ENCODE measurements at regions not wholly inside any gene's neighbourhood (a gene's known extent, or its start where the extent isn't known, plus 50 kb on each side); places are given as distances from the start of the nearest gene placed in this dataset.
A peak's percentile ranks its signal among the peaks of the same experiment; 100 is the strongest.
"Not testable (repeated sequence)": the region's sequence is repeated elsewhere in the genome, so short reads cannot be mapped to it uniquely, and the experiment has no call there.

DNA sequence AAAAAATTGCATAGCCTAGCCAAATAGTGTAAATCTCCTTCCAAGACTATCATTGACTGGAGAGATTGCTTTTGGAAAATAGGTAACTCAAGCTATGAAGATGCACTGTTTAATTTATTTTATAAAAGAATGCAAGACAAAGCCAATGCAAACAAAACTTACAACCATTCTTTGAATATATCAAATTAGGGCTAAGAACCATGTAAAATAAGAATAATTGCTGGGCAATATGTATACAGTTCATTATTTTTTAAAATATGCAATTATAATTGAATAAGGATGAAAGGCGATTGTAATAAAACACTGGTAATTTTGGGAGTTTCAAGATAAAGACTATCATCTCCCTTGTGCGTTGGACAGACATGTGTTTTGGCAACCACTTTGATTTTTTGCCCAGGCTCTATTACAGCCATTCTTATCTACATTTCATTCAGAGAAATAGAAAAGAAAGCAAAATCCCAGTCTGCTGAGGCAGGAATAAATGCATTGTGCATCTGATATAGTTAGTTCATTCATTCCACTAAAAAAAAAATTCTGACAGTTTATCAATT is 242.3 kb upstream of the ROBO1 start:
- no peak for DNase-seq

GRCh38 chr3:80007522-80007921 is 239.7 kb upstream of the ROBO1 start:
- no peak for DNase-seq

- no peak for DNase-seq
Measured at GRCh38 chr3:80006315-80006714, 238.5 kb upstream of the ROBO1 start.

- peak; percentile 4 for DNase-seq
Measured at GRCh38 chr3:80000022-80000421, 232.2 kb upstream of the ROBO1 start.

DNA sequence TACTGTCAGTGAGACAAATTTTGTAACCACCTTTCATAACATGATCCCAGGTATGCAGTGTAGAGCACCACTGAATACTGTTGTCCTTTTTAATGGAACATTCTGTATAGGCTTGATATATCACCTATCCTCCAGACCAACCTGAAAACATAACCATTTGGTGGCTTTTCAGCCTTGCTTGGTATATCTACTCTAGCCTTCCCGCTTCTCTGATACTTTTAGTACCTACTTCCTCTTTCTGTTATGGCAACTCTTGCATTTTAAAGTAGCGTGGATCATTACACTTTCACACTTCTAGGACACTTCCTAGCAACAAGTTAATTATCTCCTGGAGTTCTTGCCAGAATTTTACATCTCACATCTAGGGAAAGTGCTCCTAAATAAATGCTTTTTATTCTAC is 226.6 kb upstream of the ROBO1 start:
- no peak for DNase-seq

- DNase-seq = peak; percentile 2
Measured at GRCh38 chr3:79986338-79986737, 218.5 kb upstream of the ROBO1 start.

DNA sequence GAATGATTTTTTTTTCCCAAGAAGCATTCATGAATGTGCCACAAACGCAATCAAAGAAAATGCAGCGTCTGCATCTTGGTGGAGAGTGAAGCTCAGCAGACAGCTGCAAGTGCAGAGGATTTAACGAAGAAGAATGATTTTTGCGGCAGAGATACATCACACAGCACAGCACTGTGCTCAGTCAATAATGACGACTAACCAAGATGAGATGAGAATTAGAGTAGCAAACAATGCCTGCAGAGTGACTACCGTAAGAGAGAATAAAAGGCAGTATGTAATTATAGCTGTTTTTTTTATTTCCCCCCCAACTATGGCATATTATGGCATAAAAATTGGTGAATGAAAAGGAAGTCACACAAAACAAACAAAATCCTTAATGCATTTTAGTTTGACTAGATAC is 218.0 kb upstream of the ROBO1 start:
- DNase-seq = no peak

- no peak for DNase-seq
Measured at GRCh38 chr3:79983118-79983517, 215.3 kb upstream of the ROBO1 start.

DNA sequence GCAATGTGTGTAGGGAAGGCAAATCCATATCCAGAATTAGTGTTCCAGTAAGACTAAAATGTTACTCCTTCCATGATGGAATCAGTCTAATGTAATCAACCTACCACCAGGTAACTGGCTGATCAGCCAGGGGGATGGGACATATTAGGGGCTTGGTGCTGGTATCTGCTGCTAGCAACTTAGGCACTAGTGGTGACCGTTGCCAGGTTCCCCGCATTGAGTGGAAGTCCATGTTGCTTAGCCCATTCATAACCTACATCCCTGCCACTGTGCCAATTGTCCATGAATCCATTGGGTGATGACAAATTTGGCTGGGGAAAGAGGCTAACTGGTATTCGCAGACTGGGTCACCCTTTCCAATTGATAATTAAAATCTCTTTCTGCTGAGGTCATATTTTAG is 212.2 kb upstream of the ROBO1 start:
- no peak for DNase-seq

DNA sequence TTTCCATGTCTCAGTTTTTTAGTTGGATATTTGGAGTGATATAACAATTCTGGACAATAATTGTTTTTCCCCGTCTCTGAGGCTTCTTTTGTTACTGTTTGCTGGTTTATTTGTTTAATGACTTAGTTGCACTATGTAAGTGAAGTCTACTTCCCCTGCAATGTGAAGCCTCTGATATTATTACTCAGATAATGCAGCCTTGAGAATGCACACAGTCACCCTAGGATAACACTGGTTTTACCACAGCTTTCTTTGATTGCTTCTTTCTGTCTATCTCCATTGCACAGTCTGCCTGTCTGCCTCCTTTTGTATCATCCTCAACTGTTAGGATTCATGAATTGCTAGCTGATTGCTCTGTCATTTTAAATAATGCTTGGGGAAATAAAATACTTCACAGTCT is 208.7 kb upstream of the ROBO1 start:
- no peak for DNase-seq

DNA sequence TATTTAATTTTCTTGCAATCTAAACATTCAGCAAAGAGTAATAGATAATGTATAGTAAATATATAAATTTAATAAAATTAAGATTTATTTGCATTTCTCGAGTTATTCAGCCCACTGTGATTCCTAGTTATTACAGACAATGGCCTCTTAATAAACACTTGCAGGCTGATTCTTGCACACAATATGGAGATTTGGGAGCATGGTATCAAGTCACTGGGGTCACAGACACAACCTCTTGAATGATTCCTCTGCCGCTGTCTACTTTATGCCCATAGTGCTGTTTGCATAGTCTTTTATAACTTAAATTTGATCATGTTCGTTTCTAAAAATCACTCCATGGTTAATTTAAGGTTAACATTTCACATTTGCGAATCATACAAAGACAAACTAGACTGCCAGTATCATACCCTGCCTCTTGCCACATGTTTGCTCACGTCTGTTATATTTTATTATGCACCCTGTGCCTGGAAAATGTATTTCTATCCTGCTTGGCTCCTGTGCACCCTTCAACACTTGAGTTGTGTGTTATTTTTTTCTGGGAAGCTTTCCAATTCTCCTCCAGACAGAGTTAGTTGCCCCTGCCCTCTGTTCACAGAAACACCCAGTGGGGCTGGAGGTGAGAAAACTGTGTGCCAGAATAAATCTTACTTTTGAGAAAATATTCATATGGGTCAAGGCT is 206.3 kb upstream of the ROBO1 start:
- DNase-seq = no peak

- no peak for DNase-seq
Measured at GRCh38 chr3:79973482-79973881, 205.7 kb upstream of the ROBO1 start.

- DNase-seq = no peak
Measured at GRCh38 chr3:79968418-79968817, 200.6 kb upstream of the ROBO1 start.

DNA sequence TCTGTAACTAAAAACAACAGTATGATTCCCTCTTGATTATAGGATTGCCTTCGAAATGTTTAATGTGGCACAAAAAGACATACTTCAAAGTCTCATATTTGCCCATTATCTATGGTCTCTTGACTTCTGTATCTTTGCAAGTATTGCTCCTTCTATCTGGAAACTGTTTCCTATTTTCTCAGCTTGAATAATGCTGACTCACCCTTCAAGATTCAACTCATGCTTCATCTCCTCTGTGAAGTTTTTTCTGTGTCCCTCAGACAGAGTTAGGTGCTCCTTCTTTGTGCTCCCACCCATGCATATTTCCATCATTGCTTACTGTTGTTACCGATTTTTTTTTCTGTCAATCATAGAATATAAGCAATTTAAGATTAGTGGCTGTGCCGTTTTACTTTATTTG is 192.8 kb upstream of the ROBO1 start:
- no peak for DNase-seq

- DNase-seq = no peak
Measured at GRCh38 chr3:79957066-79957465, 189.3 kb upstream of the ROBO1 start.

GRCh38 chr3:79954756-79955155 is 187.0 kb upstream of the ROBO1 start:
- DNase-seq = no peak

GRCh38 chr3:79953591-79954101 is 185.8 kb upstream of the ROBO1 start:
- DNase-seq = no peak

- not testable (repeated sequence) for DNase-seq
Measured at GRCh38 chr3:79951426-79951825, 183.6 kb upstream of the ROBO1 start.

DNA sequence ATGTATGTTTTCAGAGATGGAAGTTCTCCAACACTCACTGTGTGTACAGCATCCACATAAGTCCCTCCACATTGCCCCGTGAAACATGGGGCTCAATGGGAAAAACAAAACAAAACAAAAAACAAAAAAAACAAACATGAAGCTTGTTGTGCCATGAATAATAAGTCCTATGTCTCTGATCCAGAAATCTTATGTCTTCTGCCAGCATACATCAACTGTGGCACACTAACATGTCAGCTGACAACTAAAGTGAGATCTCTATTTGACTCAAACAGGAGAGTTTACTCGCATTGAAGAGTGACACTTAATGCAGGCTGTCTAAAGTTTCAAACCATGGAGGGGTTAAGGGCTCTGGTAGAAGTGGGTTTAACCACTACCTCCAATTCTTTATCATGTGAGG is 180.2 kb upstream of the ROBO1 start:
- DNase-seq = no peak

DNA sequence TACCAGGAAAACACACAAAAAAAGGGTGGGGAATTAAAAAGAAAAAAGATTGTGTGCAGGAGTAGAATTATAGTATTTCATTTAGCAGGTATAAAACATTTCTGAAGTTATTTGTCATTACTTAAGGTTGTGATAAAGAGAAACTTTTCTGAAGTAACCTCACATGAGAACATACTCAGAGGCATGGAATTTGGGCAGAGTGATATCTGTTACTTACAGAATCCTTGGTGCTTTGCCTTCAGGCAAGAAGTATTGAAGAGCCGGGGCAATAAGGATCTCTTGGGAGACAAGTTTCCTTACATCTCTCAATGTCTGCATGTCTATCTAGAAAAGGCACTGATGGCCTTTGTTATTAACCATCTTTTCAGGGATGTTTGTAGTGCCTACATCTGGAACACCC is 179.7 kb upstream of the ROBO1 start:
- no peak for DNase-seq

DNA sequence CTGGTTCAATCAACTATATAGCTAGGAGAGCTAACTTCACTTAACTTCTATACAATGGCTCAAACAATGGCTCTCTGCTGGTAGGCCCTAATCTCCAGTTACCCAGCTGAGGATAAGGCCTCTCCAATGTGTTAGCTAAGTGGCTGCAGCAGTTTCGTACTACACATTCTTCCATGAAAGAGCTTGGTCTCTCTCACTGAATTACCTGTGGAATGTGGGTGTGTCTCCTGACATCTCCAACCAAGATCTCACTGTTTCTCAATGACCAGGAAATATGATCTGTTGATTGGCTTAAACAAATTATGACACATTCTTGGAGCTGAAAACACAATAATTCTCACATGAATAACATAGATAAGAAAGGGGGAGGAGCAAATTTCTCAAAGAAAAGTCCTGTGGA is 169.8 kb upstream of the ROBO1 start:
- DNase-seq = peak; percentile 2

GRCh38 chr3:79930196-79930595 is 162.4 kb upstream of the ROBO1 start:
- DNase-seq = no peak

GRCh38 chr3:79928687-79929408 is 161.1 kb upstream of the ROBO1 start:
- no peak for DNase-seq

GRCh38 chr3:79926522-79926921 is 158.7 kb upstream of the ROBO1 start:
- no peak for DNase-seq
